Umbilical cord (tissue), 1 donor: ENCODE measurements at regions not wholly inside any gene's neighbourhood (a gene's known extent, or its start where the extent isn't known, plus 50 kb on each side); places are given as distances from the start of the nearest gene placed in this dataset.
A peak's percentile ranks its signal among the peaks of the same experiment; 100 is the strongest.

Experiments
- DNase-seq: peaks from one replicate; pipeline ENCODE4 v3.0.0-alpha.2; 2015; ENCODE audit warnings: low spot score

DNA sequence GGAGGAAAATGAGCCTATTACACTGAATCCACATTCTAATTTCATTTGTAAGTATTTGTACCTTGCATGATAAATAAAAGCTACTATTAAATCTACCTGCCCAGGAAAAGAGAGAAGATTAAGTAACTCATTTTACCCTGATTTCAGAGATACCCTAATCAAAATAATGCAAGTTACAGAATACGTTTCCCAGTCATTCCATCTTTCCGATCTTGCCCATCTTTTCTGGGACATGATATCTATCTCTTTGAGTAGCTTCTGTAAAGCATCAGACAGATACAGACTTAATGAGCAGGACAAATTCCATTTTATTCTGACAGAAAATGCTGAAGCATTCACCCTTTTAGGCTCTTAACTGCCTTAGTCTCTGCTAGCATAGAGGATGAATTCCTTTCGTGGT is 56.6 kb downstream of the SPRY2 start:
- no peak for DNase-seq

DNA sequence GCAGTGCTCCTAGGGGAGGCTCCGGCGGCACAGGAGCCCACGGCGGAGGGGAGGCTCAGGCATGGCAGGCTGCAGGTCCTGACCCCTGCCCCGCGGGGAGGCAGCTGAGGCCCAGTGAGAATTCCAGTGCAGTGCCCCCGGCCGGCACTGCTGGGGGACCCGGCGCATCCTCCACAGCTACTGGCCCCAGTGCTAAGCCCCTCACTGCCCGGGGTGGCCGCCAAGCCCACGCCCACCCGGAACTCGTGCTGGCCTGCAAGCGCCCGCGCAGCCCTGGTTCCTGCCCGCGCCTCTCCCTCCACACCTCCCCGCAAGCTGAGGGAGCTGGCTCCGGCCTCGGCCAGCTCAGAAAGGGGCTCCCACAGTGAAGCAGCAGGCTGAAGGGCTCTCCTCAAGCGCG is 62.2 kb downstream of the SPRY2 start:
- DNase-seq = no peak

DNA sequence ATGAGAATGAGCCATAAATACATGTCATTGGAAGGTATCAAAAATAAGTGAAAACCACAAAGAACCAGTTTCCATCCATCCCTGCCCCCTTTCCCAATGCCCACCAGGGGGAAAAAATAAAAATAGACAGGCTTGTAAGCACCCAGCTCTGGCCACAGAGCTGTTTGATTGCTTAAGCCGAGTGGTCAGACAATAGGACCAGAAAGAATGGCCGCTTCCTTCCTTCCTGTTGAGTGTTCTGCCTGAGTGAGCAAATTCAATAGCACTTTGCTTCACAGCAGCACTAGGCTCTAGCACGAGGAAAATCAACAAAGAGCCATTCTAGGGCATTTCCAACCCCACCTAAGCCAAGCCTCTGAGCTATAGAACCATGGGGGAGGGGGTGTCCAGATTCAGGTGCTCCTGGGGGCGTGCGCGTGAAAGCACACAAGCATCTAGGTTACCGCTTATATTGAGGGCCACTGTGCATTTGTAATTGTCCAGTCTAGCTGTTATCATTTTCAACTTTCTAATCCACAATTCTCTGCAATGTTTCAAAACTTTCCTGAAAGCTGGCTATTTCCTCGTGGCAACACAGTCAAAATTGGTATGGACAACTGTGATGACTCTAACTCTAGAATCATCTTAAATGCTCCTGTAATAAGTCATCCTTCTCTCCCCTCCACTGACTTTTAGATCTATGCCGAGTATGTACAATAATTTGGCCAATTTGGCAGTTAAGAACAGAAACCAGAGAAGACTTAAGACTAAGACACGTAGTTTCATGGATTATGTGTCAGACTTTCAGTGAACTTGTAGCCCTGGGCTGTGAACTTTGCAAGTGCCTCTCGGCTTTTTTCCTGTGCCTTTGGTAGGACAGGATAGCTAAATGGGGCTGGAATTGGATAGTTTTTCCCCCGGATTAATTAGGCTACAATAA is 64.3 kb downstream of the SPRY2 start:
- peak; percentile 18 for DNase-seq

DNA sequence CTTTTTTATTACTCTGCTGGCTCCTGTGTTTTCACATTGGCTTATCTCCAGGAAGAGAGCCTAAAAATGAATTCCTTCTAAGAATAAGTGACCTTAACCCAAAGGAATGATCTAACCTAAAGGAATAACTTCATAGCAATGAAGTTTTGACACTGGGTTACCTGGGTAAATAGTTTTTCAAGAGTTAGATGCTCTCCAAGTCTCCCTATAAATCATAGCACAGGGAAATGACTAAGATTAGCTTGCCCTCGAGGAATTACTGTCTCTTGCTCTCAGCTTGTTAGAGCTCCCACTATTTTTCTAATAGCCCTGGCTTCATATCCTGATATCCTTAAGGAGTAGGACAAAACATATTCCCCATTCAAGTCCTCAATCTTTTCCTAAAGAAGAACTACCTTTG is 66.3 kb downstream of the SPRY2 start:
- DNase-seq = peak; percentile 32

DNA sequence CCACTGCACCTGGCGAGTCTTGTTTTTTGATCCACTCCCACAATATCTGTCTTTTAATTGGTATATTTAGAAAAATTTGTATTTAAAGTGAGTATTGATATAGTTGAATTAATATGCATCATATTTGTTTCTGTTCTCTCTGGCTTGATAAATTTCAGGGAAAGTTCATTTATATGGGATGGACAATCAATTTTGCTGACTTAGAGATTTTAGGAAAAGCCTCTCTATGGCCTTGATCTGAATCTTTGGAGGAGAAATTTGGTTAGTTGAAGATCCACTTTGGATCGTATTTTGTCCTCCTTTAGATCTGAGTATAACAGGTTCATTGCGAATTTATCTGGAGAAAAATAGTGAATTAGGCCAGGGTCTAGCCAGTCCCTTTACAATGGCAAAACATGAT is 67.2 kb downstream of the SPRY2 start:
- no peak for DNase-seq

DNA sequence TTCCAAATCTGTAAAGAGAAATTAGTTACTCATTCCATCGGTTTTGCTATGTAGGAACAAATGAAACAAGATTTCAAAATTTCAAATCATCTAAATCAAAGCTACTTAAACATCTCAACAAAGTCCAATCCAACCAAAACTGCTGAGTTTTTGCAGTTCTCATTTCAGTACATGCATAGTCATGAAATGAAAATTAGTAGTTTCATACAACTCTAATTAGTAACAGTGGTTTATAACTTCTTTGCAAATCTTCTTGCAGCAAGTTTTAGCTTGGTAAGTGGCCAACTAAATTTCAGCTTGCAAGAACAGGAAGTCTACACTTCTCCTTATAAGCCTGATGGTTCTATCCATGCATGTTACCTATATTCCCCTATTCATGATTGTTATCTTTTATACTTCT is 75.6 kb downstream of the SPRY2 start:
- no peak for DNase-seq

DNA sequence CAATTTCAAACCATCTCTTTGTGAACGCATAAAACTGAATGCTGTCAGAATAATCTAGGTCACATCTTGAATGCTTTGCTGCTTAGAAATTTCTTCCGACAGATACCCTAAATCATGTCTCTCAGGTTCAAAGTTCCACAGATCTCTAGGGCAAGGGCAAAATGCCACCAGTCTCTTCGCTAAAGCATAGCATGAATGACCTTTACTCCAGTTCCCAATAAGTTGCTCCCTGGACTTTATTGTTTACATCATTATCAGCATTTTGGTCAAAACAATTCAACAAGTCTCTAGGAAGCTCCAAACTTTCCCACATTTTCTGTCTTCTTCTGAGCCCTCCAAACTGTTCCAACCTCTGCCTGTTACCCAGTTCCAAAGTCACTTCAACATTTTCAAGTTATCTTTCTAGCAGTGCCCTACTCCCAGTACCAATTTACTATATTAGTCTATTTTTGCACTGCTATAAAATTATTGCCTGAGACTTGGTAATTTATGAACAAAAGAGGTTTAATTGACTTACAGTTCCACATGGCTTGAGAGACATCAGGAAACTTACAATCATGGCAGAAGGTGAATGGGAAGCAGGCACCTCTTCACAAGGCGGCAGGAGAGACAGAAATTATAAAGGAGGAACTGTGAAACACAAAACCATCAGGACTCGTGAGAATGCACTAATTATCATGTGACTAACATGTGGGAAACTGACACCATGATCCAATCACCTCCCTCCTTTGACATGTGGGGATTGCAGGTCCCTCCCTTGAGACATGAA is 77.0 kb downstream of the SPRY2 start:
- no peak for DNase-seq

DNA sequence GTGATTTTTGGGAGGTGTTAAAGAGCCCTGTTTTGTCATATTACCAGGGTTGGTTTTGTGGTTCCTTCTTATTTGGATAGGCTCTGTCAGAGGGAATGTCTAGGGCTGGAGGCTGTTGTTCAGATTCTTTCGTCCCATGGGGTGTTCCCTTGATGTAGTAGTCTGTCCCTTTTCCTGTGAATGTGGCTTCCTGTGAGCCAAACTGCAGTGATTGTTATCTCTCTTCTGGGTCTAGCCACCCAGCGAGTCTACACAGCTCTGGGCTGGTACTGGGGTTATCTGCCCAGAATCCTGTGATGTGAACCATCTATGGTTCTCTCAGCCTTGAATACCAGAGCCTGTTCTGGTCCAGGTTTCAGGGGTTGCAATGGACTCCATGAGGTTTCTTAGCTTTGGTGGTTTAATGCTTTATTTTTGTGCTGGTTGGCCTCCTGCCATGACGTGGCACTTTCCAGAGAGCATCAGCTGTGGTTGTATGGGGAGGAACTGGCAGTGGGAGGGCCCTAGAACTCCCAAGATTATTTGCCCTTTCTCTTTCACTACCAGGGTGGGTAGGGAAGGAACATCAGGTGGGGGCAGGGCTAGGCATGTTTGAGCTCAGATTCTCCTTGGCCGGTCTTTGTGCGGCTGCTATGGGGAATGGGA is 78.8 kb downstream of the SPRY2 start:
- DNase-seq = no peak

DNA sequence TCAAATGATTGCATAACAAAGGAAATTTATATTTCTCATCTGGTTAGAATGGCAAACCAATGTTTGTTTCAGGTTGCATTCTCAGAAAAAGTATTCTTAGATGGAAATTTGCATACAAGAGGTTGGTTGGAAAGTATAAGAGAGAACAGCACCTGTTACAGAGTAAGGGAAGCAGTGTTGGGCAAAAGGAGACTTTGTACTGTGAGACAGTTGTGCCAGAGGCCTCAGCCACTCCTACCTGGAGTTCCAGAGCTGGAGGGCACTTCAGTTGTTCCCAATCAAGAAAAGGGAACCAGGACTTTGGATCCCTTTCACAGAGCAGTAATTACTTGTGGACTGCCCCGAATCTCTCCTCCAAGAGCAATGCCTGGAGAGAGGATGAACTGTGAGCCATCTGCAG is 81.8 kb downstream of the SPRY2 start:
- DNase-seq = no peak

DNA sequence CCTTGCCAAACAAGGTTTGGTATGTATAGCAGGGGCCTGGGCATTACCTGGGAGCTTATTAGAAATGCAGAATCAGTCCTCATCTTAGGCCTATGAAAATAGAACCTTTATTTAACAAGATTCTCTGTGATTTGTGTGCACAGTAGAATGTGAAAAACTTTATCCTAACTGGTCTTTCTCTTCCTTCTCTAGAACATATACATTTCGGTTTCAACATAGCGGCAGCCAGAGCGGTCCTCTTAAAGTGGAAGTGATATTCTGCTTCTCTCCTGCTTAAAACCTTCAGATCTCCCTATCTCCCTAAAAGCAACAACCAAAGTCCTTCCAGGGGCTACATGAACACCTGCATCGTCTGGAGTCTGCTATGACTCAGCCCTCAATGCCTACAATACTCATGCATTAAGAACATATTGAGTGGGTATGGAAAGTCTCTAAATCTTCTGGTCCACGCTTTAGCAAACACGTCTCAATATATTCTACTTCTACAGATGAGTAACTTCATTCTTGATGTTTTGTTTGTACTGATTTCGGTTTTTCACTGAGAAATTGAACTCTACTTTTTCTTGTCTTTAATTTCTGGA is 84.5 kb downstream of the SPRY2 start:
- no peak for DNase-seq

DNA sequence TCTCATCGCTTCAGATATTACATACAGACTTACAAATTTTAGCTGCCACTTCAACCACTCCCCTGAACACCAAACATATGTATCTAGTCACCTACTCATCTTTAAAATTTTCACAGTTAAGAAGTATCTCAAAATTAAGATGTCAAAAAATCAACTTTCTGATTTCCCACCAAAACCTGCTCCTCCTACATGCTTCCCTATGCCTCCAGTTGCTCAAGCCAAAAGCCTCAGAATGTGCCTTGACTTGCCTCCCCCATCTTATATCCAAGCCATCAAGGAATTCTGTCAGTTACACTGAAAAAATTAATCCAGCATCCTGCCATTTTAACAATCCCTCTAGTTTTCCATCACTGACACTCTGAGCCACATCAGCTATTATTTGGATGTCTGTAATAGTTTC is 85.0 kb downstream of the SPRY2 start:
- no peak for DNase-seq

DNA sequence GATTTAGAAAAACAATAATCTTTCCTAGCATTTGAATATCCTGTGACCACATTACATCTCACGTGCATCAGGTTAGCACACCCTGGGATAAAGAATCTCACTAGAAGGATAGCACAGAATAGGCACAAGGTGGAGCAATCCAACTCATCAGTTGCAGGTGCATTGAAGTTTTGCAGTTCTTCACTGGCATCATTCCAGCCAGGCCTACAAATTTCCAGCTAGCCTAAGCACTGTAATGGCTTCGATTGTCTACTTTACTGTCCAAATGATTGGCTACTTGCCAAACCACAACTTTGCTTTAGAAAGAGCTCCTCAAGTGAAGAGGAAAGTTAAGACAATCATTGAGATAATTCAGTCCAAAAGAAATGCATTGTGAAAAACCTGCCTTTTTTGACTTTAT is 89.5 kb downstream of the SPRY2 start:
- DNase-seq = peak; percentile 28

DNA sequence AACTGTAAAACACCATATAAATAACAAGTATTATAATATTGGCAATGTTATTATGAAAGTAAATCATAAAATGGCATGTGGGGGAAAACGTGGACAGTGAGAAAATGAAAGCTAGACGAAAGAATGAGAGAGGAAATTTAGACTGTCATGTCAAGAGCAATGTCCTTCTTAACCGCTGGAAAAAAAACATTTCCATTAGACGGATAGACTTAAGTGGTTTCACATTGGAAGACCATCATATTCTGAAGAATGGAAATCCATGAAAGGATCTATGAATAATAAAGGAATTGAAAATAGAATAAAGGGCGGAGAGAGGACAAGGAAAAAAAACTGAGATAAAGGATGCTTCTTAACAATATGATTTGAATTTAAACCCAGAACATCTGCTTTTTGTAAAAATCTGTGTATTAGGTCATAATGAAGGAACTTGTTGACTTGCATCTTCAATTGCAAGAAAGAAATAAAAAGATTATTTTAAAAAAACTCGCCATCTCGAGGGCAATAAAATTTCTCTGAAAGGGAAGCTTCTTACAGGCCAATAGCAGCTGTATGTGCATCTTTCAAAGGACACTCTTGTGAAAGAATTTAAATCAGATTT is 90.6 kb downstream of the SPRY2 start:
- no peak for DNase-seq

DNA sequence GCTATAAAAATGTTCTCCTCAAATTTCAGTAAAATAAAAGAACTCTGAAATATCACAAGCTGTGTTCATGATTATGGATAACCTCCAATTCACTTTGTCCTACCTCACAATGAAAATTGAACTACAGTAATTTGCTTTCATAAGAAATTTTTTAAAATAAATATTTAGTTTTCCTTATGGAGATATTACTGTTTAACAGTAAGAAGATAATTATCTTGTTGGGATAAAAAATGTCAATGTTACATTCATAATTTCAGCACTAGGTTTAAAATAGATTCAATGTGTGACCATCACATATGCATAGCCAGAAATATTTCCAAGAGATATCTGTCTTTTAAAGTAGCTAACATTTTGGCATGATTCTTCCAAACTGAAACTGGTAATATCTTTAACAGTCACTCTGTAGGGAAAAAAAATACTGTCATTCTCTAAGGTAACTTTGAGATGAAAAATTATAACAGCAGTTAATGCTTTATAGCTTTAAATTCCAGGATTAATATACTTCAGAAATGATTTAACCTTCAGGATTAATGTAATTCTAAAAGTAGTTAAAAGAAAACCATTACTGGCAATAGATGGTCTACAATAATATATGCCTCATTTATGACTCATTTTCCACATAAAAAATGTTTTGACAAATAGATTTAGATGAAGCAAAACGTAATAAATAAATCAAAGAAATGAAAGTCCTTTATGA is 91.3 kb downstream of the SPRY2 start:
- DNase-seq = no peak

DNA sequence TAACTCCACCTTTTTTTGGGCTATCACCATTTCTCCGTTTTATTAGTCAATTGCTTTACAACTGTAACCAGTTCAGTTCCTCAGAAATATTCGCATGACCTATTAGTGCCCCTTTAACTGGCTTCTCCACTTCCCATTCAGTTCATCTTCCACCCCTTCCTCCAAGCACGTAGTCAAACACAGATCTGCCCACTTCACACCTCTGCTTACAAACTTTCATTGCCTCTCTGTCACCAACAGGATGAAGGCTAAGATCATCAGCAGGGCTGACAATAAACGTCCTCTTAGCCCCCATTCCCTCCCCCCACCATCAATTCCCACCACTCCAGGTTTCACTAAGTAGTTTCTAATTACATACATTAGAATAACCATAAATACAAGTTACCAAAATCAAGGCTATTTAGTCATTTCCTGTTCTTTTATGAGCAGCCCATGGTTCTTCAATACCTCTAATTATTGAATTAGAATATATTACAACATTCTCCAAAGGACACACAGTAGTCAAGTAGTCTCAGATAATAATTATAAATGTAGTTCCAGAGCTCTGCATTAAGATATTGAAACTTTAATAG is 95.7 kb downstream of the SPRY2 start:
- DNase-seq = no peak

DNA sequence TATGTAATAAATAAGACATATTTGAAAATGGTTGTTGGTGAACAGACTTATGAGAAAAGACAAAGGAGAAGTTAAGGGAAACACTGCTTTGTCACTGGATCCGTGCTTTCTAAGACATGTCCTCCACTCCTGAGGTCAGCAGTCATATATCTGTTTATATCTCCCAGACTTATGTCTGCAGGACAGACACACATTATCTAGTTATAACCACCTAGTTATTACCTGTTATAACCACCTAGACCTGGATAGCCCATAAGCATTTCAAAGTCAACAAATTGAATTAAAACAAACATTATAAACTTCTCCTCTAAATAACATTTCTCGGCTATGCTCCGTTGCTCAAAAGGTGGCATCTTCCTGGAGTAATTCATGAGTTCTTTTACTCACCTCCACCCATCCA is 96.4 kb downstream of the SPRY2 start:
- no peak for DNase-seq

DNA sequence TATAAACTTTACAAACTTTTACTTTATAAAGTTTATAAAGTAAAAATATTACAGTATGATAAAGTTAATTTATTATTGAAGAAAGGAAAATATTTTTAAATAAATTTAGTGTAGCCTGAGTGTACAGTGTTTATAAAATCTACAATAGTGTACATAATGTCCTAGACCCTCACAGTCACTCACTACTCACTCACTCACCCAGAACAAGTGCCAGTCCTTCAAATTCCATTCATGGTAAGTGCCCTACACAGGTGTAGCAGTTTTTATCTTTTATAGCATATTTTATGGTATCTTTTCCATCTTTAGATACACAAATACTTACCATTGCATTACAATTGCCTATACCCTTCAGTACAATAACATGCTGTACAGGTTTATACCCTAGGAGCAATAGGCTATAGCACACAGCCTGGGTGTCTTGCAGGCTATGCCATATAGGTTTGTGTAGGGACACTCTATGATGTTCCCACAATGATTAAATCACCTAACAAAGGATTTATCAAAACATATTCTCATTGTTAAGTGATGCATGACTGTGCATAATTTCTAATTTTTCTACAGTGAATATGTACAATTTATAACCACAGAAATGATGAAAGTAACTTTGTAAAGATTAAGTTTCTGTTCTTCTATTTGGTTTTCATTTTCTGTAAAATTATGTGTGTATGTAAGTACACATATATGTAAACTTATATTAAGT is 98.0 kb downstream of the SPRY2 start:
- no peak for DNase-seq

DNA sequence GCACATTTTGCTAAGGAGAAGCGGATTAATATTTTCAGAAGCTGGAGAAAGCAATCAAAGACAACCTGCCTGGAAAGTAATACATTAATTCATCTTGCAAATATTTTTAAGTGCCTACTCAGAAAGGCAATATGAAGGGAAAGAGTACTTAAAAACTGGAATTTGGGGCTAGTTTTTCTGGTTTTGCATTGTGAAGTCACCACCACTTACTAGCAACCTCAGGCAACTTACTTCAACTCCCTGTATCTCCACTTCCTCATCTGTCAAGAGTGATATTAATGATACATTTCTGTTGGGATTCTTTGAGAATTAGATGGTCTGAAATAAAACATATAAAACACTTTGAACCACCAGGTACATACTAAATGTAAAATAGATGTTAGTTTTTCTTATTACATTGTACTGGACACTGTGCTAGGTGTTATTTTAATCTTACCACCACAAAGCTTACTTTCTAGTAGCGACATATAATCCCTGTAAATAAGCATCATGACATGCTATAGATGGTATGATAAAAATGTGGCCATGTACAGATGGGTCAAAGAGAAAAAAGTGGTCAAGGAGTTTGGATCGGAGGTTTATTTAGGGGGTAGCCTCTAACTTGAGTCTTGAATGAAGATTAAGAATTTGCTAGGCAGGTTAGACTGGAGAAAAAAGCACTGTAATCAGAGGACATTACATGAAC is 101.2 kb downstream of the SPRY2 start:
- peak; percentile 57 for DNase-seq

DNA sequence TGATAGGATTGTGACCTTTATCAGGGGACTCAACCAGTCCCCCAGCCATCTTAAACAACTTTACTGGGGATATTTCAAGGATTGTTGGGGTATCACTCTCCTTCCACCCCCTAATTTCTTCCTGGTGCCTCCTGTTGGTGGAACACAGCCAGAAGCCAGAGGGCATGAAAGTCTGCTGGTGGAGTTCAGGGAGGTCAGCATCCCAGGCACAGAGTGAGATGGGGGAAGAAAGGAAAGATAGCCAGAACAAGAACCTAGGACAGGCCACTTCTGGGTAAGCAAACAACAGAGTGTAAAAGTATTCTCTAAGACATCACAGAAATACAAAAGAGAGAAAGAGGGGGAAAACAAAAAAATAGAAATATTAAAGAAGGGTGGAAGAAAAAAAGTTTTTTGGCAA is 101.8 kb downstream of the SPRY2 start:
- no peak for DNase-seq

DNA sequence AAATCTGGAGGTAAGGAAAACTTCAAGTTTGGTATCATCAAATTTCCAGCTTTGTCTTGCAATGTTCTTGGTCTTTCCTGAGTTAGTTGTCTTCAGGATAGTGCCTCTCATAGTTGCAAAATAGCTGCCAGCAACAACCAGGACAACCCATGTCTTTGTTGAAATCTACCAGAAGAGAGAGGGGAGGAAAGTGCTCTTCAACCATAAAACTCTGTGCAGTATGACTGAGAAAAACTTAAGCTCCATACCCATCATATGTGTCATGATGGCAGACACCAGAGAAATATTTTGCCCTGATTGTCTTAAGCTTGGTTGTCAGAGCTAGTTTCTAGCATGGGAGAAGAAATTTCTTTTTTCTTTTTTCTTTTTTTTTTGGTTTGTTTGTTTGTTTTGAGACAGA is 103.3 kb downstream of the SPRY2 start:
- no peak for DNase-seq
